Karpas-422 (cell line): ENCODE measurements at regions not wholly inside any gene's neighbourhood (a gene's known extent, or its start where the extent isn't known, plus 50 kb on each side); places are given as distances from the start of the nearest gene placed in this dataset.
"Not testable (repeated sequence)": the region's sequence is repeated elsewhere in the genome, so short reads cannot be mapped to it uniquely, and the experiment has no call there.

ENCODE experiments used
- DNase-seq: peaks from one replicate; pipeline ENCODE4 v3.0.0-alpha.2; 2015
- H2AFZ ChIP-seq: fragments of 200-600 bp; sonication (generic); 2 replicates; pipeline ENCODE4 v1.6.1; 2014; ENCODE audit warnings: antibody characterized with exemption, low read length, mixed read lengths
- H3K27ac ChIP-seq: fragments of 200-600 bp; sonication (generic); 2 replicates; pipeline ENCODE4 v1.5.1; 2014; ENCODE audit warnings: mild to moderate bottlenecking, low read length, moderate library complexity
- H3K27me3 ChIP-seq: fragments of 200-600 bp; sonication (generic); 2 replicates; pipeline ENCODE4 v1.6.1; 2014; ENCODE audit warnings: low read length, mixed read lengths
- H3K36me3 ChIP-seq: fragments of 200-600 bp; sonication (generic); 2 replicates; pipeline ENCODE4 v1.6.1; 2014; ENCODE audit warnings: low read length, mixed read lengths; ENCODE audit not compliant: insufficient read depth
- H3K4me1 ChIP-seq: fragments of 200-600 bp; sonication (generic); 2 replicates; pipeline ENCODE4 v1.6.1; 2014; ENCODE audit warnings: mild to moderate bottlenecking, low read length, mixed read lengths
- H3K4me2 ChIP-seq: fragments of 200-600 bp; sonication (generic); 2 replicates; pipeline ENCODE4 v1.6.1; 2014; ENCODE audit warnings: low read length, low read depth, mild to moderate bottlenecking; ENCODE audit not compliant: poor library complexity, severe bottlenecking
- H3K4me3 ChIP-seq: fragments of 200-600 bp; sonication (generic); 2 replicates; pipeline ENCODE4 v1.5.1; 2014; ENCODE audit warnings: mild to moderate bottlenecking, antibody characterized with exemption, low read length, mixed read lengths
- H3K79me2 ChIP-seq: fragments of 200-600 bp; sonication (generic); 2 replicates; pipeline ENCODE4 v1.6.1; 2014; ENCODE audit warnings: mild to moderate bottlenecking, low read length, mixed read lengths
- H3K9ac ChIP-seq: fragments of 200-600 bp; sonication (generic); 2 replicates; pipeline ENCODE4 v1.6.0; 2014; ENCODE audit warnings: low read length
- H3K9me2 ChIP-seq: fragments of 200-600 bp; sonication (generic), shearing (Covaris generic); replicated peaks from 2 replicates; pipeline ENCODE4 v1.6.0; 2014; ENCODE audit warnings: mild to moderate bottlenecking, low read length, moderate library complexity; ENCODE audit not compliant: insufficient read depth
- H3K9me3 ChIP-seq: fragments of 300-700, 200-600 bp; sonication (generic); 2 replicates; pipeline ENCODE4 v1.6.1; 2014; ENCODE audit warnings: low read length, mixed read lengths
- H4K20me1 ChIP-seq: fragments of 200-600 bp; sonication (generic); 2 replicates; pipeline ENCODE4 v1.6.1; 2014; ENCODE audit warnings: mild to moderate bottlenecking, antibody characterized with exemption, low read length, low read depth; ENCODE audit not compliant: insufficient read depth

DNA sequence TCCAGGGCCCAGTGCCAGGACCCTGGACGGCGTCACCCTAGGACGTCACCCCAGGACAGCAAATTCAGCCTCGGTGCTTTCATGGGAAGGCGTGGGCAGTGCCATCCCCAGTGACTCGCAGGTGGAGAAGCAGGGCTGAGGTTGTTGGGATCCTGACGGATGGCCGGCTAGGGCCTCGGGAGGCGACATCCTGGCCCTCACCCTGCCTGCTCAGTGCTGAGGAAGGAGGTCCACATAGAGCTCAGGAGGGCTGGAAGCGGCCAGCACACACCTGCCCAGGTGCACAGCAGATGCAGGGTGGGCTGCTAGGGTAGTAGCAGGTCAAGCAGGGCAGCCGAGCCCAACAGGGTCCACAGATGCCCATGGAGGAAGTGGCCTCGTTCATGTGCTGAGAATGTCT lies 482.0 kb upstream of the SALL3 start:
- Histone ChIP-seq H3K79me2 (no peaks in the 10 kb centered on the region), H3K9ac (no peak overlapping the region), H3K4me2 (no peak overlapping the region), H3K9me3 (no peaks in the 10 kb centered on the region; the same call in 1 of the 2 replicates), H3K9me2 (no peaks in the 10 kb centered on the region), H3K4me3 (no peak overlapping the region), H3K27me3 (no peaks in the 10 kb centered on the region), H3K36me3 (no peaks in the 10 kb centered on the region), H3K4me1 (no peaks in the 10 kb centered on the region), H2AFZ (no peak overlapping the region), H4K20me1 (no peaks in the 10 kb centered on the region), H3K27ac (no peak overlapping the region)
- DNase-seq: no peak

DNA sequence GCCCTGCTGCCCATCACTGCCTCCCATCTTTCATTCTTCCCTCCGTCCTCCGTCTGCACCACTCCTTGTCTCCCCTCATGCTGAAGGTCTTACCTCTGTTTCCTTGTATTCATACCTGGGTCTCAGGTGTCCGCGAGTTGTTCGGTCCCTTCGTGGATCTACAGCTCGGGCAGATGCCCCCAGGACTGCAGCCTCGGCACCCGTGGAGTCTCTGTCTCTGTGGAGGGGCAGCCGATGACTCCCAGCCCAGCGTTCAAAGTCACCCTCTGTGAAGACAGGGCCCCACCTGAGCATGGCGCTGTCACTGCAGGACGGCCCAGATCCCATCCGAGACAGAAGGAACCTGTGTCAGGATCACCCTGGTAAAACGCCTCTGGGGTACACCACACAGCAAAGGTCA lies 480.0 kb upstream of the SALL3 start:
- no peaks in the 10 kb centered on the region for H3K36me3 ChIP-seq
- H3K4me2 ChIP-seq: no peak overlapping the region
- no peak overlapping the region for H2AFZ ChIP-seq
- H3K4me3 ChIP-seq: no peak overlapping the region
- no peak overlapping the region for H3K9ac ChIP-seq
- DNase-seq: no peak
- no peaks in the 10 kb centered on the region for H3K27me3 ChIP-seq
- no peaks in the 10 kb centered on the region for H3K4me1 ChIP-seq
- H3K79me2 ChIP-seq: no peaks in the 10 kb centered on the region
- H3K9me2 ChIP-seq: no peaks in the 10 kb centered on the region
- no peaks in the 10 kb centered on the region for H3K9me3 ChIP-seq
- no peaks in the 10 kb centered on the region for H4K20me1 ChIP-seq
- no peak overlapping the region for H3K27ac ChIP-seq

DNA sequence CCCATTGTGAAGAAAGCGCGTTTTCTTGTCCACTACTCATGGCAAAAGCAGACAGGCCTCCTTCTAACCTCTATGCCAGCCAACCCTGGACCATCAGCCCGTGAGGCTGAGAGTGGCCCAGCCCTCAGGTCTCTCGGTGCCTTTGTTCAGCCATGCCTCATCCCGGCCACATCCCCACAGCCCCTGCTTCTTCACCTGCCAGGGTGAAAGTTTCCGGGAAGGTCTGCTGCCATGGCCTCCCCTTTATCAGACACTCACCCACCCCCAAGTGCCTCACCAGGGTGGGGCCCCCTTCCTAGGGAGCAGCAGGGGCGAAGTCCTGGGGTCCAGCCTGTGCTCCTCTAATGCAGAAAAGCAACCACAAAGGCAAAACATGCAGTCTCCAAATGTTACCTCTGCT lies 478.4 kb upstream of the SALL3 start:
- Histone ChIP-seq H3K9me2 (no peaks in the 10 kb centered on the region), H3K9ac (no peak overlapping the region), H2AFZ (no peak overlapping the region), H3K27ac (no peak overlapping the region), H3K4me3 (no peak overlapping the region), H3K4me1 (no peaks in the 10 kb centered on the region), H3K9me3 (no peaks in the 10 kb centered on the region), H3K36me3 (no peaks in the 10 kb centered on the region), H3K4me2 (no peak overlapping the region), H3K27me3 (no peaks in the 10 kb centered on the region), H4K20me1 (no peaks in the 10 kb centered on the region), H3K79me2 (no peaks in the 10 kb centered on the region)
- no peak for DNase-seq

- Histone ChIP-seq H3K27ac (no peak overlapping the region), H3K9me2 (no peaks in the 10 kb centered on the region), H4K20me1 (peaks cover 4% of the 10 kb centered on the region; the same call in 1 of the 2 replicates), H3K4me1 (no peaks in the 10 kb centered on the region), H3K4me2 (no peak overlapping the region), H3K9ac (no peak overlapping the region), H3K27me3 (no peaks in the 10 kb centered on the region), H3K36me3 (no peaks in the 10 kb centered on the region), H3K79me2 (no peaks in the 10 kb centered on the region), H3K9me3 (no peaks in the 10 kb centered on the region), H2AFZ (no peak overlapping the region), H3K4me3 (no peak overlapping the region)
- no peak for DNase-seq
Observed at GRCh38 chr18:78503129-78503528, 476.5 kb upstream of the SALL3 start.

GRCh38 chr18:78505851-78506461 lies 473.7 kb upstream of the SALL3 start:
- no peaks in the 10 kb centered on the region for H3K36me3 ChIP-seq
- H3K4me1 ChIP-seq: no peaks in the 10 kb centered on the region
- no peak overlapping the region for H3K9ac ChIP-seq
- no peak for DNase-seq
- no peaks in the 10 kb centered on the region for H3K9me2 ChIP-seq
- H3K9me3 ChIP-seq: no peaks in the 10 kb centered on the region
- no peak overlapping the region for H3K4me2 ChIP-seq
- no peaks in the 10 kb centered on the region for H3K27me3 ChIP-seq
- H2AFZ ChIP-seq: no peak overlapping the region
- H4K20me1 ChIP-seq: peaks cover 4% of the 10 kb centered on the region; the same call in 1 of the 2 replicates
- no peak overlapping the region for H3K27ac ChIP-seq
- no peaks in the 10 kb centered on the region for H3K79me2 ChIP-seq
- no peak overlapping the region for H3K4me3 ChIP-seq

GRCh38 chr18:78507217-78507616 lies 472.4 kb upstream of the SALL3 start:
- no peak overlapping the region for H3K4me2 ChIP-seq
- no peaks in the 10 kb centered on the region for H3K9me3 ChIP-seq
- H2AFZ ChIP-seq: no peak overlapping the region
- H3K36me3 ChIP-seq: no peaks in the 10 kb centered on the region
- H3K4me1 ChIP-seq: no peaks in the 10 kb centered on the region
- H3K27ac ChIP-seq: no peak overlapping the region
- no peaks in the 10 kb centered on the region for H3K27me3 ChIP-seq
- no peak for DNase-seq
- no peaks in the 10 kb centered on the region for H3K9me2 ChIP-seq
- H4K20me1 ChIP-seq: peaks cover 4% of the 10 kb centered on the region; the same call in 1 of the 2 replicates
- no peaks in the 10 kb centered on the region for H3K79me2 ChIP-seq
- no peak overlapping the region for H3K4me3 ChIP-seq
- H3K9ac ChIP-seq: no peak overlapping the region

GRCh38 chr18:78508228-78508824 lies 471.3 kb upstream of the SALL3 start:
- not testable (repeated sequence) for H3K36me3 ChIP-seq, H3K9me2 ChIP-seq, DNase-seq, H3K27me3 ChIP-seq, H3K4me3 ChIP-seq, H3K9me3 ChIP-seq, H4K20me1 ChIP-seq, H3K79me2 ChIP-seq, H3K4me1 ChIP-seq, H3K4me2 ChIP-seq, H3K9ac ChIP-seq, H2AFZ ChIP-seq, H3K27ac ChIP-seq

GRCh38 chr18:78510091-78510490 lies 469.5 kb upstream of the SALL3 start:
- Histone ChIP-seq H3K4me1 (no peaks in the 10 kb centered on the region), H3K9me2 (no peaks in the 10 kb centered on the region), H2AFZ (no peak overlapping the region), H3K36me3 (no peaks in the 10 kb centered on the region), H3K9me3 (no peaks in the 10 kb centered on the region), H4K20me1 (peaks cover 4% of the 10 kb centered on the region; the same call in 1 of the 2 replicates), H3K4me3 (no peak overlapping the region), H3K9ac (no peak overlapping the region), H3K79me2 (no peaks in the 10 kb centered on the region), H3K27ac (no peak overlapping the region), H3K4me2 (no peak overlapping the region), H3K27me3 (no peaks in the 10 kb centered on the region)
- no peak for DNase-seq
